ENCODE measurements at regions not wholly inside any gene's neighbourhood (a gene's known extent, or its start where the extent isn't known, plus 50 kb on each side); places are given as distances from the start of the nearest gene placed in this dataset.

DNA sequence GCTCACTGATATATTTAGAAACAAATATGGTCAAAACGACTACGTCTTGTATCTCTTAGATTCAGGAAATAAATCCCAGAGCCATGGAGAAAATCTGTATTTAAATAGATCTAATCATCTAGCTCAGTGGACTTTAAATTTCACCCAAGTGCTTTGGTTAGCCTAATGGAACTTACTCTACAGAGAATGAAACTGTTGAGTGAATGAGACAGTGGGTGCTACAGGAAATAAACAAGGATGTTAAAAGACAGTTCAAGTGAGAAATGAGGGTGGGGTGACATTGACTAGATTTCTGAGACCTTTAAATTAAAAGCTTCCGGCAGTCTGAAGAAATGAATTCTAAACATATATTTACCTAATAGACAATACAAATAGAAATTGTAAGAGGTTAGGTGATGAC lies 2197.0 kb downstream of the ARAP2 start:
- TF ChIP-seq POLR2A (IDR thresholded peaks at IDR 0.05; ENCODE audit: low read depth, low read length) (no peak), TAF1 (IDR thresholded peaks at IDR 0.05; ENCODE audit: borderline replicate concordance, low read depth, low read length) (no peak), POLR2AphosphoS5 (IDR thresholded peaks at IDR 0.05; ENCODE audit: low read depth, low read length) (no peak)
